ENCODE measurements at regions not wholly inside any gene's neighbourhood (a gene's known extent, or its start where the extent isn't known, plus 50 kb on each side); places are given as distances from the start of the nearest gene placed in this dataset.

DNA sequence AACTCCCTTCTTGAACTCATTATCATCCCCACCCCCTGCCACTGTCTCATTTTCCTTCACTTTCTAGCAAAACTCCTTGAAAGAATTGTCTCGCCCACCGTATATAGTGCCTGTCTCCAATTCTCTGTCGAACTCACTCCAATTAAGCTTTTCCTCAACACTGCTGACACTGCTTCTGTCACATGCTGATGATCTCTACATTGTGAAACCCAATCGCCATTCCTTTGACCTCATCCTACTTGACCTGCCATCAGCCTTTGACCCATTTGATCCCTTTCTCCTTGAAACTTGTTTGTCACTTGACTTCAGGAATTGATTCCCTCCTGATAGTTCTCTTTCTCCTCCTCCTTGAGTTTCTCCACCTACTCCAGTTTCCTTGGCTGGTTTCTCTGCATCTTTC, 54.8 kb downstream of the CCDC71L start:
- ATAC-seq (no peak), DNase-seq (ENCODE audit: missing footprints) (no peak)
- intact Hi-C loops (cut with DNase I): no loop called here

DNA sequence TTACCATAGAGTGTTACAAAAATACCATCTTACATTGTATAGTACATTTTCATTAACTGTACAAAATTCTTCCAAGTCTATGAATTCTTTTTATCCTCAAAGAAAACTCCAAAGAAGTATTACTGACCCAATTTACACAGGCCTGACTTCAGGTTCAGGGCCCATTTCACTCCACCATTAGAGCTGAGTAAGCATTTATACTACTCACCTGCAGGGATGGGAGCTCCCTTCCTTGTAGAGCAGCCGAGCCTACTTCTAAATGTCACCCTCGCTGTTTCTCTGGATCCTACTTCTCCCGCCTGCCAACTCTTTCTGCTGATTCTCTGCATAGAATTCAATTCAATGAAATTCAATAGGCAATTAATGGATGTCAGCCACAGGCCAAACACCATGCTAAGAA, 56.0 kb downstream of the CCDC71L start:
- no peak for DNase-seq (ENCODE audit: missing footprints)
- intact Hi-C loops (cut with DNase I): no loop called here
- no peak for ATAC-seq

DNA sequence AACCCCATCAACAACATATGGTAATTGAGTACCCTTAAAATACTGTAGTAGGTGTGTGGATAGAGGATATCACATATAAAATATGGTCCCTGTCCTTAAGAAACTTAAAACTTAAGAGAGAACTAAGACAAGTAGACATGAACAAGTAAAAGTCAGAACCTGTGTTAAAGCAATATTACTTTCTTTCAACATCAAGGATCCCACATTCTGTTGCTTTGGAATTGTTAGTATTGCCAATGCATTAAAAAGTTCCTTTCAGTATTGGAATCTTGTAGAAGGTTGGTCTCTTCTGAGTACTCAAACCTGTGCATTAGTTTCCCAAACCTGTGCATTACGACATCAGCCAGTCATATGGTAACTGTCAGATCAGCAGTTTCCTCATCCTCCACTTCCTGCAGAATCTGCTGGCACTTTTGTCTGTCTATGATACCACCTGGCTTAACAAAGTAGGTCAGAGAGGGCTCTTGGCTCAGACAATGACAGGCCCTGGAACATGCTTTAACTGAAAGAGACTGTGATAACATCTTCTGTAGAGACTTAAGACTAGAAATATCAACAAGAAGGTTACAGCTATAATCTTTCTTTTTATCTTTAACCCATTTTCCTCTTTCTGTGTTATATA, 56.5 kb downstream of the CCDC71L start:
- DNase-seq (ENCODE audit: missing footprints) (no peak), ATAC-seq (no peak)
- intact Hi-C loops (cut with DNase I): no loop called here

DNA sequence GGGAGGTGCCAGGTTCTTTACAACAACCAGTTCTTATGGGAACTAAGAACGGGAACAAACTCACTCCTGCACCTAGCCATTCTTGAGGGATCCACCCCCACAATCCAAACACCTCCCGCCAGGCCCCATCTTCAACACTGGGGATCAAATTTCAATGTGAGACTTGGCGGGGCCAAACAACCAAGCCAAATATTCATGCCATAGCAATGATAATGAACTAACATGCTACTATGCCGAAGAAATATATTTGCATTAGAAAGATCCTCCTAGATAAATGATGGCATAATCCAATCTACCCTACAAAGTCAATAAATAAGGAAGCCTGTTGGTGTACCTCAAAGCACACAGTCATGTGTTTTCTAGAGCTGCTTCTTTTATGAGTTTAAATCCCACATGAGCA, 57.6 kb downstream of the CCDC71L start:
- ATAC-seq (no peak), DNase-seq (ENCODE audit: missing footprints) (no peak)
- intact Hi-C loops (cut with DNase I): no loop called here

DNA sequence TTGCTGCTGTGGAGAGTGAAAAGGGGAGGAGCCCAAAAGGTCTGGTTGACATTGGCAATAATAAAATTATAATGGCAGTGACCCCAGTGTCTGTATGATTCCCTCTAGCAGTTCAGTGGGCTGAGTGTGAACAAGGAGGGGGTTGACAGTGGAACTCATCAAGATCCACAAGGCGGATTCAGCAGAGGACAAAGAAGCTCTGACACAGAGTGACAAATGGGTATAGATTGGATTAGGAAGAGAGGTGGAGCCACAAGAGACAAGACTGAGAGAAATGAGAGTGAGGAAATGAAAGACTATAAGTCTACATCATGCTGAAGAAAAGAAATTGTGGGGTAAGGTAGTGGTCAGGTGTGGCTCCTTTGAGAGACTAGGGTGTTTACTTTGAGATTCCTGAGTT, 58.9 kb downstream of the CCDC71L start:
- ATAC-seq: no peak
- no peak for DNase-seq (ENCODE audit: missing footprints)
- intact Hi-C loops (cut with DNase I): no loop called here

DNA sequence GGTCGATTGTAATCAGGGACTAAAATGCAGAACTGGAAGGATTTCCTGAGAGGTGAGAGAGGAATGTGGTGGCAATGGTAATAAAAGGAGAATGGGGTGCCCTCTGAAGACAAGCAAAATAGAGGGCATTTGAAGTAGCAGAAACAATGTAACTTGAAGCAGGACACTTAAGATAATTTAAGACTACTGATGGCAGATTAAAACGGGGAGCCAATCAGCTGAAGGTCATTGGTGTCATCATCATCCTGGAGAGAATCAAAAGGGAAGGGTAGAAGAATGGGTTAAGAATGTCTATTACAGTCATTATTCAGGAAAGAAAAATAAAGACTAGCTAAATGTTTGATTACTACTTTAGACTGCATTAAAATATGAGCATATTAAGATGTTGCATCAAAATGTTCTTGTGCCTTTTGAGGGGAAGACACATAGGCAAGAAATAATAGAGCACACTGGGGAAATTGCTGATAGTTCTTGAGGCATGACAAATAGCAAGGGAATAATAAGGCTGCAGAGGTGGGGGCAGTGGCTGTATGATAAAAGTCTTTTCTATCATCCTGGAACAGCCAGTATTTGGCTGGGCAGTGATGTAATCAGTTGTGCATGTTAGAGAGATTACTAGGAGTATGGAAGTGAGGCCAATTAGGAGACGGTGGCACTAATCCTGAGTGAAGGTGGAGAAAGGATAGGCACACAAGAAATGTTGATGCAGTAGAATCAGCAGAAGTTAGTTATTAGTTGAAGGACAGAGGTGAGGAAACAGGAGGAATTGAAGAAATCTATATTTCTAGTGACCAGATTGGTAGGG, 60.2 kb downstream of the CCDC71L start:
- intact Hi-C loops (cut with DNase I): no loop called here

DNA sequence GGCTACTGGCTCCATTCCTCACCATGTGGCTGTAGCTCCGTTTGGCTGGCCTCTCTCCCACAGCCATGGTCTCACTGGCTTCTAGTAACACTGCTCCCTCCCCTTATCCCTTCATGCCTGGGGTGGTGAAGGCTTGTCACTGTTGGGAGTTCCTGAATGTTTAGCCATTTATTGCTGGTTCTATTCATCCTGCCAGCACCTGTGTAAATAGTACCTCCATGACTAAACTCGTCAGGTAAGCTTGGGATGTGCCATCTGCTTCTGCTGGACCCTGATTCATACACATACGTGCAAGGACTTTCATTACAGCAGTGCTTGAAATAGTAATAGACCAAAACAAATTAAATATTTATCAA, 61.6 kb downstream of the CCDC71L start:
- no peak for ATAC-seq
- intact Hi-C loops (cut with DNase I): no loop called here
- no peak for DNase-seq (ENCODE audit: missing footprints)

More for the DNA sequence above, 60.2 kb downstream of the CCDC71L start:
- DNase-seq (ENCODE audit: missing footprints) (no peak), ATAC-seq (no peak)

DNA sequence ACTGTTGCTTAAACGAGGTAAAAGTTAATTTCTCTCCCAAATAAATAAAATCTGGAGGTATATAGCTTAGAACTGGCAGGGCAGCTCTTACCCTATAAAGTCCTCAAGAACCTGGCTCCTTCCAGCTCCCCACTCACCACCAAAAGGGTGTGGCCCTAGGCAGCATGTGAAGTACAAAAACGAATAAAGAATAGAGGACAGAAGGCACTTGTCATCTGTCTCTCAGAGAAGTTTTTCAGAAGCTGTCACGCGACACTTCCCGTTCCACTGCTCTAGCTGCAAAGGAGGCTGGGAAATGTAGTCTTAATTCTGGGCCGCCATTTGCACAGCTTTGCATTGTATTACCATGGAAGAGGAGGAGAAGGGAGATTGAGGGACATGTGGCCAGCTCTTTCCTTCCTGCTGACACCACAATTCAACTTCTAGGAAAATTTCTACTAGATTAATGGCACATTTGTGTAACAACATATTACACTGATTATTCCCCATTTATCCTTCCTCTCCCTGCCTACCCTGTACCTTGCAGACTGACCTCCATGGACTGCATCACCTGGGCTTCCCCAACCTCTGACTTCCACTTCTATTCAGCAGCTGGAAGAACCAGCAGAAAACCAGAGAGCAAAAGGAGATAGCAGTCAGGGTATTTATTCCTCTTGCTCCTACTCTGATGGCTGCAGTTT, 62.2 kb downstream of the CCDC71L start:
- DNase-seq (ENCODE audit: missing footprints): peak; percentile 66

DNA sequence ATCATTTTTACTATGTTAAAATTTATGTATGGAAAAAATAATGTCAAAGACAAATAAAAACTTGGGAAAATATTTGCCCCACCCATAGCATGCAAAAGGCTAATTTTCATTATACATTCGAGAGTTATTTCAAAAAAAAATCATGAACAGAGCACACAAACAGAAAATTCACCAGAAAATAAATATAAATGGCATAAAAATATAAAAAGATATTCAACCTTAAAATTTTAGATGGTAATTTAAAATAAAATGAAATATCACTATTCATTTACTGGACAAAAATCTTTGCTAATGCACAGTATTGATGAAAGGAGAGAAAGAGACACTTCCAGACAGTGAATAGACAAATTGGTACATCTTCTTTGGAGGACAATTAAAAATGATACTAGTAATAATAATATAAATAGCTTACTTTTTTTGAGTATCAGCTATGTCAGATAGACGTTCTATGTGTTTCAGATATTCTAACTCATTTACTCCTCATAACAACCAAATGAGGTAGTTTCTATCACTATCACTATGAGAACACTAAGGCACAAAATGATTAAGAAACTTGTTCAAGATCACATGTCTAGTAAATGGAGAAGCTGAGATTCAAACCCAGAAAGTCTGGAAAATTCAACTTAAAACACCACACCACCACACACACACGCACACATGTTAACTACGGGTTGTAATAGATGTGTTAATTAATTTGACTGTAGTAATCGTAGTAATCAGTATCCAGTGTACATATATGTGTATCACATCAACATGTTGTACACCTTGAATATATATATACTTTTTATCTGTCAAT, 63.0 kb downstream of the CCDC71L start:
- intact Hi-C loops (cut with DNase I): no loop called here
- ATAC-seq: no peak
- no peak for DNase-seq (ENCODE audit: missing footprints)

More for the DNA sequence above, 62.2 kb downstream of the CCDC71L start:
- intact Hi-C loops (cut with DNase I): no loop called here
- ATAC-seq: peak; percentile 86

DNA sequence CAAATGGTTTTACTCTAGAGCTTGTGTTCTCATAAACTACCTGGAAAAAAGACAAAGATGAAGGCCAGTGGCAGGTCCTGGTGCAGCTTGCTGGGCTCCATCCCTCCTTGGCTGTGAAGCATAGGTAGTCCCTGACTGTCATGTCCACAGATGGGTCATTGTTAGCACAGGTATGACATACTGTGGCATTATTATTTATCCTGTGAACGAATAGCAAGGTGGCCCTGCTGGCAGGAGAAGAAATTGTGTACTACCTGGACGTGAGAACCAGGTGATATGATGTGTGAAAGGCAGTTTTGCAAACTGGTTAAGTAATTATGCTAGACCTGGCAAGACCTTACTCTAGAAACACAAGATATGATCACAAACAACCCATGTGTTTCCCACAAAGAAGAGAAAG, 63.9 kb downstream of the CCDC71L start:
- no peak for ATAC-seq
- intact Hi-C loops (cut with DNase I): no loop called here
- no peak for DNase-seq (ENCODE audit: missing footprints)

DNA sequence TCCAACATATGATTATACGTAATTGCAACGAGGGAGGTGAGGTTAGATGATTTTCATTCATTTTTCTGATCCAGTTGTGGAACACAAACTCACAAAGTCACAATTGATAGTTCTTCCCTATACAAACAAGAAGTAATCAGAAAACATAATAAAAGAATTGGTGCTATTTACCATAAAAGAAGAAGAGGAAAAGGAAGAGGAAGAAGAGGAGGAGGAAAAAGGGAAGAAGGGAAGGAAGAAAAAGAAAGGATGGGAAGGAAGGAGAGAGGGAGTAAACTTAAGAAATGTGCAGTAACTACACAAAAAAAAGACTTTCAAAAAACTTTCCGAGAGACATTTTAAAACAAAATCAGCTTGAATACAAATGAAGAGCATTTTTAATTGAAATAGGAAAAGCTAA, 65.0 kb downstream of the CCDC71L start:
- intact Hi-C loops (cut with DNase I): no loop called here
- ATAC-seq: no peak
- DNase-seq (ENCODE audit: missing footprints): no peak

DNA sequence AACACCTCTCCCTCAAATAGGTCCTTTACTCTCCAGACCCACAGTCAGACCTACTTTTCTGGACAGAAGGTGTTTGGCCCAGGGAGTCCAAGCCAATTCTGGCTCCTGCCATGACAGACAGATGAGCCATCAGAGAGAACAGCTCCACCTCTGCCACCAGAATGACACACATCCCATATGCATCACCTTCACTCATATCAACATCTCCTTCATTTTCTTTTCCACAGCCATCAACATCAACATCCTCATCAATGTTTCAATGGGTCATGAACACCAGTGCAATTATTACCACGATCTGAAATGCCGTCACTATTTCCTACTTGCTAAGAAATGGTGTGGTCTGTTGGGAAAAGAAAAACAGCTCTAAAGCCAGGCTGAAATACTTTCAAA, 67.9 kb downstream of the CCDC71L start:
- DNase-seq (ENCODE audit: missing footprints): no peak
- intact Hi-C loops (cut with DNase I): no loop called here
- no peak for ATAC-seq

DNA sequence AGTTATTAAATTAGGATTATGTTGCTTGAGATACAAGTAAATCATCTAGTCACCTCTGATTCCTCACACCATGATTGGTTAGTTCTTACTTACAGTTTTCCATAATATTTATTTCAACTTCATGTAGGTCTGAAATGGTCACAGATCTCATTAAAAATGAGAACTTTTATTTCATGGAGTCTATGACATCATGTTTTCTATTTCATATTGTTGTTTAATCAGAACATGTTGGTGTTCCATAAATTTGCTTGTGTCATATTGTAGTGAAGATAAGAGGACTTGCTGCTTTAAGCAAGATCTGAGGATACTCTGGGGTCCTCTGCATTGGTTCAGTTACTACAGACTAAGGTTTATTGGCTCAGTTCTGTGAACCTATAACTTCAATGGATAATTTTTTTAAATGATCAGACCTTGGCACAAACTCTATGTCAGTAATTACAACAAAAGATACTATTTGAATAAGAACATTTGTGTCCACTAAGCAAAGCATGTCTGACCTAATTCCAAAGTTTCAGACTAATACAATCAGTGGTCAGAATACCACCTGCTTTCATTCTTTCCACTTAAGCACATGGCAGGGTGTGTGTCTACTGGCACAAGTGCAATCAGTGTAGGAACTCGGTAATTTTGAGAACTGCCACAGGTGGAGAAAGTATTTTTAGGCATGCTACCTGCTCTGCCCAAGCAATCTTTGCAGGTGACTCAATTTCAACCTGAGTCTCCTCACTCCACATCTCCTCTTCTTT, 68.5 kb downstream of the CCDC71L start:
- ATAC-seq (no peak), DNase-seq (ENCODE audit: missing footprints) (no peak)
- intact Hi-C loops (cut with DNase I): no loop called here

DNA sequence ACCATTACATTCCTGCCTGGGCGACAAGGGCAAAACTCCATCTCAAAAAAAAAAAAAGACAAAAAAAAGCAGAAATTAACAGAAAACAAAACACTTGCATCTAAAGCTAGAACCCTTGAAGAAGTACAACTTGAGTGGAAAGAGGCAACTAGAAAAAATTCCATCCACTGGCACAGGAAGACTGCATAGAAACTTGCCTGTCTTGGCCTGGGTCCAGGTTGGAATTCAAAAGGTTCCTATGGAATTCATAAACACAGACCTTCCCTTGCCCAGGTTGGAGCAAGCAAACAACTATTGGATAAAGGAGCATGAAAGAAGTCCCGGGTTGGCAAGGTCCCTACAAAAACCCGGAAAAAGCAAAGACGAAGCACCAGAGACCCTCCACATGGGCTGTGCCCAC, 69.8 kb downstream of the CCDC71L start:
- intact Hi-C loops (cut with DNase I): no loop called here
- DNase-seq (ENCODE audit: missing footprints) (no peak), ATAC-seq (no peak)

DNA sequence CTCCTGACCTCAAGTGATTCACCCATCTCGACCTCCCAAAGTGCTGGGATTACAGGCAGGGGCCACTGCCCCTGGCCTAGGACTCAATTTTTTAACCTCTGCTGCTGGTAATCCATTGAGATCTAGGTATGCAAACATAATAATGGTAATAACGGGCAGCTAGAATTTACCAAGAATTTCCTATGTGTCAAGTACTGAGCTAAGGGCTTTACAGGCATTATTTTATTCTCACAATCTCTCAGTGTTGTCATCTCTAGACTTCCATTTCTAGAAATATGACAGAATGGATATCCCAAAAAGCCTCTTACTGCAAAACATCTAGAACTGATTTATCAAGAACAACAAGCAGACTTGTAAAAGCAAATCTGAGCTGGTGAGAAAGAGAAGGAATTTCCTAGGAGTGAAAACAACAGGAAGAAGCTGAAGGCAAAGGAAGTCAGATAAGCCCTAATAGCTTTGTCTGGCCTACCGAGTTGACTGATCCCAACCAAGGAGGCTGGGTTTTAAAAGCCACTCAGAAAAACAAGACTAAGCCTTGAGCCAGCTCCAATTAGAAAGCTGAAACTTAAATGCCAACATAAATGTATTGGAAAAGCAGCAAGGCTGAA, 70.6 kb downstream of the CCDC71L start:
- DNase-seq (ENCODE audit: missing footprints) (no peak), ATAC-seq (no peak)
- intact Hi-C loops (cut with DNase I): no loop called here

DNA sequence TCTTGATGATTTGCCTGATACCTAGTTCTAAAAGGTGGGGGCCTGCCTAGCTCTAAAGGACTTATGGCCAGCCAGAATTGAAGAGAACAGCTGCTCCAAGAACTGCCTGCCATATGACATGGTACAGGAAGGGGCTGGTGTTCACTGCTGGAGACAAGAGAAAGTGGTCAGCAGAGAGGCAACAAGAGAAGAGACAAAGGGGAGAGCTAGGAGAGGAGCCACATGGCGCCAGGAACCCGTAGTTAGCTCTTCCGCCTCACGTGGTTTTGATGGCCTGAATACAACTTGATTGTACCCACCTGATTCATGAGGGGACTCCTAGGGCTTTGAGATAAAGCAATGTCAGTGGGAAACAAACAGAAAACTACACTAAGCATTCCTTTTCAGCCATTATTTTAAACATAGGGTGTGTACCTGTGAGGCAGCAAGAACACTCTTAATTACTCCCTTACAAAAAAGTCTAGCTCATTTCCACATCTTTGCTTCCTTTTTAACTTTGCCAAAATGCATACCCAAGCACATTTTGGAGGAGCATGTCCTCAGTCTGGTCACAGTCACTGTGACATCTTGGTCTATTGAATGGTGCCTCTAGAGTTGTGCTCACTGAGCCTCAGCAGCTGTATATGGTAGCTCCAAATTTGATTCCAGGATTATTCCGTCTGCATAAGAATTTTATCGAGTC, 71.6 kb downstream of the CCDC71L start:
- DNase-seq (ENCODE audit: missing footprints) (no peak), ATAC-seq (no peak)
- intact Hi-C loops (cut with DNase I): no loop called here

DNA sequence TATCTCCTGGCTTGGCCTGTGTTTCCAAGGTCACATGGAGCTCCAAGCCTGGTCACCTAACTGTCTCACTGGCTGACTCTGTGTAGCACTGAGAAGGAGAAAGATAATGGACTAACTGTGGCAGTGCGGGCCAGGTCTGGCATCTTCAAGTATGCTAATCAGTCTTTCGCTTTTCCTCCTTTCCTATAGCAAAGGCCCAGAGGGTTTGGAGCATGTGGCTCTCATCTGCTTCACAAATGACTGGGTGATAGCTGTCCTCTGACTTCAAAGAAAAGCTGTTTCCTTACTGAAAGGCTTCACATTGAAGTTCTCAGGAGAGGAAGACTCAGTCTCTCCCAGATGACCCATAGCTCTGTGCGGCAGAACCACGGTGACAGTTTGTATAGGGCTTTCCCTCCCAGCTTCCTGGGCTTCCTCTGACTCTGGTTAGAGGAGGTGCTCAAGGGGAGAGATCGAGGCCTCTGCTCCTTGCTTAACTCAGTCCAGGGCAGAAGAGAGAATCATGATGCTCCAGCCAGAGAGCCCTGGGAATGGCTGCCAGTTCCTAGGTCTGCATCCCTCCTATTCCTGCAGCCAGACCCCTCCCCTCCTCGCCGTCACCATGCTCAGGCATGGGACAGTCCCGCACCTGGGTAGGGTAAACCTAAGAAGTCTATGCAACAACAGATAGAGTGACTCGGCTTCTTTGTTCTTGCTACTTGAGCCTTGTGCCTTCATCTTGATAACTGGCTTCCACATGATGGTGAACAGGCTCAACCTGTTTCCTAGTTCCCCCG, 72.3 kb downstream of the CCDC71L start:
- DNase-seq (ENCODE audit: missing footprints) (no peak), ATAC-seq (no peak)
- intact Hi-C loops (cut with DNase I): no loop called here

Data from Right ventricle myocardium inferior (tissue), 1 donor.